SK-N-SH (cell line): ENCODE measurements at regions not wholly inside any gene's neighbourhood (a gene's known extent, or its start where the extent isn't known, plus 50 kb on each side); places are given as distances from the start of the nearest gene placed in this dataset.

Experiments
- ELF1 ChIP-seq: IDR thresholded peaks from 2 replicates; pipeline ENCODE4 v1.4.0; 2012
- EP300 ChIP-seq, 2 experiments: IDR thresholded peaks; 2 replicates each; pipeline versions ENCODE4 v1.4.0 to v1.6.1; 2012; ENCODE audit warnings: borderline replicate concordance in 1 of 2, low read depth in 1 of 2, low read length in 1 of 2
- FOXJ3 ChIP-seq: sonication (generic); formaldehyde crosslinking; IDR thresholded peaks from 2 replicates; pipeline ENCODE4 v1.5.1; 2020; ENCODE audit warnings: mild to moderate bottlenecking, missing genetic modification reagents
- GABPA ChIP-seq: IDR thresholded peaks from 2 replicates; pipeline ENCODE4 v1.4.0; 2012; ENCODE audit warnings: low read depth, mild to moderate bottlenecking
- JUND ChIP-seq: IDR thresholded peaks from 2 replicates; pipeline ENCODE4 v1.4.0; 2012
- MAX ChIP-seq: IDR thresholded peaks from 2 replicates; pipeline ENCODE4 v1.4.0; 2012; ENCODE audit warnings: low read depth
- MXI1 ChIP-seq: IDR thresholded peaks from 2 replicates; pipeline ENCODE4 v1.6.1; 2012; ENCODE audit warnings: mild to moderate bottlenecking, low read depth, low read length, improper control_type of control experiment
- POLR2AphosphoS5 ChIP-seq: IDR thresholded peaks from 2 replicates; pipeline ENCODE4 v1.6.1; 2012; ENCODE audit warnings: low read depth, low read length
- RAD21 ChIP-seq: IDR thresholded peaks from 2 replicates; pipeline ENCODE4 v1.6.1; 2012; ENCODE audit warnings: mild to moderate bottlenecking, low read length
- ZBTB33 ChIP-seq: IDR thresholded peaks from 2 replicates; pipeline ENCODE4 v1.4.0; 2012; ENCODE audit warnings: low read depth, borderline replicate concordance
- TF ChIP-seq, protein P1 (sequence below): fragments of 200-600 bp; sonication (generic); IDR thresholded peaks from 2 replicates; pipeline ENCODE4 v1.6.1; 2017; ENCODE audit warnings: antibody characterized with exemption, mild to moderate bottlenecking, moderate library complexity
- TF ChIP-seq, protein P2 (sequence below): IDR thresholded peaks from 2 replicates; pipeline ENCODE4 v1.6.1; 2012; ENCODE audit warnings: mild to moderate bottlenecking, low read depth, low read length, moderate library complexity

- TF ChIP-seq, protein P1, sequence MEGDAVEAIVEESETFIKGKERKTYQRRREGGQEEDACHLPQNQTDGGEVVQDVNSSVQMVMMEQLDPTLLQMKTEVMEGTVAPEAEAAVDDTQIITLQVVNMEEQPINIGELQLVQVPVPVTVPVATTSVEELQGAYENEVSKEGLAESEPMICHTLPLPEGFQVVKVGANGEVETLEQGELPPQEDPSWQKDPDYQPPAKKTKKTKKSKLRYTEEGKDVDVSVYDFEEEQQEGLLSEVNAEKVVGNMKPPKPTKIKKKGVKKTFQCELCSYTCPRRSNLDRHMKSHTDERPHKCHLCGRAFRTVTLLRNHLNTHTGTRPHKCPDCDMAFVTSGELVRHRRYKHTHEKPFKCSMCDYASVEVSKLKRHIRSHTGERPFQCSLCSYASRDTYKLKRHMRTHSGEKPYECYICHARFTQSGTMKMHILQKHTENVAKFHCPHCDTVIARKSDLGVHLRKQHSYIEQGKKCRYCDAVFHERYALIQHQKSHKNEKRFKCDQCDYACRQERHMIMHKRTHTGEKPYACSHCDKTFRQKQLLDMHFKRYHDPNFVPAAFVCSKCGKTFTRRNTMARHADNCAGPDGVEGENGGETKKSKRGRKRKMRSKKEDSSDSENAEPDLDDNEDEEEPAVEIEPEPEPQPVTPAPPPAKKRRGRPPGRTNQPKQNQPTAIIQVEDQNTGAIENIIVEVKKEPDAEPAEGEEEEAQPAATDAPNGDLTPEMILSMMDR, result no peak
- TF ChIP-seq MAX (no peak), FOXJ3 (CRISPR knock-in tag) (no peak), GABPA (no peak), POLR2AphosphoS5 (no peak), RAD21 (no peak), EP300 (IDR thresholded peaks at IDR 0.05; ENCODE audit: borderline replicate concordance in 1 of 2, low read depth in 1 of 2, low read length in 1 of 2) (no peak), JUND (no peak), MXI1 (no peak), ELF1 (no peak), ZBTB33 (no peak)
- TF ChIP-seq, protein P2, sequence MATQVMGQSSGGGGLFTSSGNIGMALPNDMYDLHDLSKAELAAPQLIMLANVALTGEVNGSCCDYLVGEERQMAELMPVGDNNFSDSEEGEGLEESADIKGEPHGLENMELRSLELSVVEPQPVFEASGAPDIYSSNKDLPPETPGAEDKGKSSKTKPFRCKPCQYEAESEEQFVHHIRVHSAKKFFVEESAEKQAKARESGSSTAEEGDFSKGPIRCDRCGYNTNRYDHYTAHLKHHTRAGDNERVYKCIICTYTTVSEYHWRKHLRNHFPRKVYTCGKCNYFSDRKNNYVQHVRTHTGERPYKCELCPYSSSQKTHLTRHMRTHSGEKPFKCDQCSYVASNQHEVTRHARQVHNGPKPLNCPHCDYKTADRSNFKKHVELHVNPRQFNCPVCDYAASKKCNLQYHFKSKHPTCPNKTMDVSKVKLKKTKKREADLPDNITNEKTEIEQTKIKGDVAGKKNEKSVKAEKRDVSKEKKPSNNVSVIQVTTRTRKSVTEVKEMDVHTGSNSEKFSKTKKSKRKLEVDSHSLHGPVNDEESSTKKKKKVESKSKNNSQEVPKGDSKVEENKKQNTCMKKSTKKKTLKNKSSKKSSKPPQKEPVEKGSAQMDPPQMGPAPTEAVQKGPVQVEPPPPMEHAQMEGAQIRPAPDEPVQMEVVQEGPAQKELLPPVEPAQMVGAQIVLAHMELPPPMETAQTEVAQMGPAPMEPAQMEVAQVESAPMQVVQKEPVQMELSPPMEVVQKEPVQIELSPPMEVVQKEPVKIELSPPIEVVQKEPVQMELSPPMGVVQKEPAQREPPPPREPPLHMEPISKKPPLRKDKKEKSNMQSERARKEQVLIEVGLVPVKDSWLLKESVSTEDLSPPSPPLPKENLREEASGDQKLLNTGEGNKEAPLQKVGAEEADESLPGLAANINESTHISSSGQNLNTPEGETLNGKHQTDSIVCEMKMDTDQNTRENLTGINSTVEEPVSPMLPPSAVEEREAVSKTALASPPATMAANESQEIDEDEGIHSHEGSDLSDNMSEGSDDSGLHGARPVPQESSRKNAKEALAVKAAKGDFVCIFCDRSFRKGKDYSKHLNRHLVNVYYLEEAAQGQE, result no peak
Measured at GRCh38 chr6:92922216-92922806, 497.0 kb downstream of the EPHA7 start.
